ENCODE measurements at regions not wholly inside any gene's neighbourhood (a gene's known extent, or its start where the extent isn't known, plus 50 kb on each side); places are given as distances from the start of the nearest gene placed in this dataset.

DNA sequence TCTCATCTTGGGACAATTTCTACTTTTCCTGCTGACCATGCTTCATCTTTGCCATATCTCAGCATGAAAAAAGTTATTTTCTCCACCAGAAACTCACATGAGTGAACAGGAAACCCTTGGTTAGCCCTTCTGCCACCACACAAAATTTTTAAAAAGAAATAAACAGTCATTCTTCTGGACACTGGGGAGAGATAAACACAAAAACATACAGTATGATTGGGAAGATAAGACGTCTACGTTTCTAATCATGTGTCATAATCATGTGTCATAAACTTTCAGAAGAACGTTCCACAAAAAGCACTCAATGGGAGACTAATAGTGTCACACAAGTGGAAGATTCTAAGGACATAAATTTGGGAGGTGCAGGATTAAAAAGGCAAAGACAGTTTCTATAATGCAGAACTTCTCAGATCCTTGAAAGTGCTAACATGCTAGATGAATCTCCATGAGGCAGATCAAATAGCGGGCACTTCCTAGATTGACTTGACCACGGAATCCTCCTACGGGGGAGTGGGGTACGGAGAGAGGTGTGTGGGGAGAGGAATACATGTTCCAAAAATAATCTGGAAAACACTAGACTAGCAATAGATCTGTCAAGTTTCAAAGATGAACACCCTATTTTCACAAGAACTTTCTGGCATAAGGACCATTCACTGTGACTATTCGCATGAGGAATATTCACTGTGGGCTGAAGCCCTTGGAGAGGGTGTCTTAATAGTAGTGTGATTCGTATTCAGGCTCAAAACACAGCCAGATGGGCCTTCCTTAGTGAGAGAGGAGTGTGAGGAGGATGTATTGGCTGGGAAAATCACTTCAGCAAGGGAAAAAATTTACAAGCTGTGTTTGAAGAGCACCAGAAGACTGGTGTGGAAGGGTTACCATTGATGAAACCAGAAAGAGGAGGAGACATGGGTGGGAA, 206.7 kb downstream of the SETD4 start:
- no peak overlapping the region for H3K4me3 ChIP-seq (ENCODE audit: low read depth, low read length)
- no peak for TF ChIP-seq POLR2A (IDR thresholded peaks at IDR 0.05; ENCODE audit: extremely low read depth, insufficient read length)
- no peak for TF ChIP-seq MYC (IDR thresholded peaks at IDR 0.05; ENCODE audit: low read depth, low read length)
- TF ChIP-seq MAX (IDR thresholded peaks at IDR 0.05; ENCODE audit: low read depth, low read length) = no peak
- TF ChIP-seq, protein P1, sequence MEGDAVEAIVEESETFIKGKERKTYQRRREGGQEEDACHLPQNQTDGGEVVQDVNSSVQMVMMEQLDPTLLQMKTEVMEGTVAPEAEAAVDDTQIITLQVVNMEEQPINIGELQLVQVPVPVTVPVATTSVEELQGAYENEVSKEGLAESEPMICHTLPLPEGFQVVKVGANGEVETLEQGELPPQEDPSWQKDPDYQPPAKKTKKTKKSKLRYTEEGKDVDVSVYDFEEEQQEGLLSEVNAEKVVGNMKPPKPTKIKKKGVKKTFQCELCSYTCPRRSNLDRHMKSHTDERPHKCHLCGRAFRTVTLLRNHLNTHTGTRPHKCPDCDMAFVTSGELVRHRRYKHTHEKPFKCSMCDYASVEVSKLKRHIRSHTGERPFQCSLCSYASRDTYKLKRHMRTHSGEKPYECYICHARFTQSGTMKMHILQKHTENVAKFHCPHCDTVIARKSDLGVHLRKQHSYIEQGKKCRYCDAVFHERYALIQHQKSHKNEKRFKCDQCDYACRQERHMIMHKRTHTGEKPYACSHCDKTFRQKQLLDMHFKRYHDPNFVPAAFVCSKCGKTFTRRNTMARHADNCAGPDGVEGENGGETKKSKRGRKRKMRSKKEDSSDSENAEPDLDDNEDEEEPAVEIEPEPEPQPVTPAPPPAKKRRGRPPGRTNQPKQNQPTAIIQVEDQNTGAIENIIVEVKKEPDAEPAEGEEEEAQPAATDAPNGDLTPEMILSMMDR (IDR thresholded peaks at IDR 0.05; ENCODE audit: low read depth, low read length) = no peak
- no peak for DNase-seq (ENCODE audit: low read depth)

DNA sequence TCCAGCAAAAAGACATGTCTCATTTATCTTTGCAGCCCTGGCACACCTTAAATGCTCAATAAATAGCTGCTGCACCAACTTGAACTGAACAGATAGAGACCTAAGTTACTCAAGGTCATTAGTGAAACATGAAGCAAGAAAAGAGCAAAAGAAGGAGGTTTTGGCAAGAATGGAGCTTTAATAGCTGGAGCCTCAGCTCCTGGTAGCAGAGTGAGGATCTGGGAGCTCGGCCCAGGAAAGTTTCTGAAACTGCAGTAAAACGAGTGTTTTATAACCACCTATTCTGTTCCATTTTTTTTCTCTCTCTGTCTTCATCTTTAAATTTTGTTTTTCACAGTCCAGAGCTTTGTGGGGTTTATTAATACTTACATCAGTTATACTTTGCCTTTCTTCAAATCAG, 207.5 kb downstream of the SETD4 start:
- no peak for TF ChIP-seq MYC (IDR thresholded peaks at IDR 0.05; ENCODE audit: low read depth, low read length)
- TF ChIP-seq MAX (IDR thresholded peaks at IDR 0.05; ENCODE audit: low read depth, low read length) = no peak

GRCh38 chr21:35850542-35851103, 209.7 kb downstream of the SETD4 start:
- TF ChIP-seq POLR2A (IDR thresholded peaks at IDR 0.05; ENCODE audit: extremely low read depth, insufficient read length) (no peak), MYC (IDR thresholded peaks at IDR 0.05; ENCODE audit: low read depth, low read length) (no peak), MAX (IDR thresholded peaks at IDR 0.05; ENCODE audit: low read depth, low read length) (no peak)
- TF ChIP-seq, protein P1 (IDR thresholded peaks at IDR 0.05; ENCODE audit: low read depth, low read length) = no peak
- H3K4me3 ChIP-seq (ENCODE audit: low read depth, low read length) = no peak overlapping the region

More for the DNA sequence above, 207.5 kb downstream of the SETD4 start:
- no peak for DNase-seq (ENCODE audit: low read depth)
- no peak overlapping the region for H3K4me3 ChIP-seq (ENCODE audit: low read depth, low read length)

DNA sequence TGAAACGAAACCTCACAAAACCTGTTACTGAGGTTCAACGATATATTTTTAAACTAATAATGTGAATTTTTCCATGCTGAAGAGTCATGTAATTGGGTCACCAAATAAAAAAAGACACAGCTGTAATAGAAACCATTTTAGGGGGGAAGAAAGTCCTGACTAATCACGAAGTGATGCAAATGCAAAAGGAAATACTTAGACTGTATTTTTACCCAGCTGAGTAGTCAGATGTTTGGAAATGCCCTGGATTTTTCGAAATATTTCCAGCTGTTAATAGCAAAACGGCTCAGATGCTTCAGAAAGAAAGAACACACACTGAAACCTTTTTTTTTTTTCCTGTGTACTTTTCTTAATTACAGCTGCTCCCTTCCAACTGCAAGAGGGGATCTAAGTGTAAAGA, 210.3 kb downstream of the SETD4 start:
- TF ChIP-seq POLR2A (IDR thresholded peaks at IDR 0.05; ENCODE audit: extremely low read depth, insufficient read length) (no peak), MYC (IDR thresholded peaks at IDR 0.05; ENCODE audit: low read depth, low read length) (no peak), MAX (IDR thresholded peaks at IDR 0.05; ENCODE audit: low read depth, low read length) (no peak)
- TF ChIP-seq, protein P1 (IDR thresholded peaks at IDR 0.05; ENCODE audit: low read depth, low read length) = no peak
- DNase-seq (ENCODE audit: low read depth) = no peak
- no peak overlapping the region for H3K4me3 ChIP-seq (ENCODE audit: low read depth, low read length)

More at GRCh38 chr21:35850542-35851103, 209.7 kb downstream of the SETD4 start:
- DNase-seq (ENCODE audit: low read depth) = no peak

GRCh38 chr21:35849144-35849543, 211.2 kb downstream of the SETD4 start:
- TF ChIP-seq MYC (IDR thresholded peaks at IDR 0.05; ENCODE audit: low read depth, low read length) (no peak), POLR2A (IDR thresholded peaks at IDR 0.05; ENCODE audit: extremely low read depth, insufficient read length) (no peak), MAX (IDR thresholded peaks at IDR 0.05; ENCODE audit: low read depth, low read length) (no peak)
- TF ChIP-seq, protein P1 (IDR thresholded peaks at IDR 0.05; ENCODE audit: low read depth, low read length) = no peak
- no peak for DNase-seq (ENCODE audit: low read depth)
- H3K4me3 ChIP-seq (ENCODE audit: low read depth, low read length) = no peak overlapping the region
